ENCODE measurements at regions not wholly inside any gene's neighbourhood (a gene's known extent, or its start where the extent isn't known, plus 50 kb on each side); places are given as distances from the start of the nearest gene placed in this dataset.

DNA sequence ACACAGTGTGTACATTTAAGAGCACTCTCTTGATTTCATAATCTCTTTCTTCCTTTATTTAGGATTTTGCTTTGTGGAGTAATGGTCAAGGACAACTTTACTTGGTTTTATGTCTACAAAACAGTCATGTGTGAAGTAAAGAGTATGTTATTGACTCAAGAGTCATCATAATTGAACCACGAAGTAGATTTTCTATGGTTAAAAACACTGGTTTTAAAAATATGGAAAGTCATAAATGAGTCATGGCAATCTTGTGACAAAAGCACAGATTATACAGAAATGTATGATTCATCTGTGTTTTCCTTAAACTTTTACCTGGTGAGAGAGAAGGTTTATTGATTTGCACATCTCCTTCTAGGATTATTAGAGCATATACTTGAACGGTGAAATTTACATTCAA, 969.7 kb downstream of the GATA3 start:
- TF ChIP-seq, protein P1, sequence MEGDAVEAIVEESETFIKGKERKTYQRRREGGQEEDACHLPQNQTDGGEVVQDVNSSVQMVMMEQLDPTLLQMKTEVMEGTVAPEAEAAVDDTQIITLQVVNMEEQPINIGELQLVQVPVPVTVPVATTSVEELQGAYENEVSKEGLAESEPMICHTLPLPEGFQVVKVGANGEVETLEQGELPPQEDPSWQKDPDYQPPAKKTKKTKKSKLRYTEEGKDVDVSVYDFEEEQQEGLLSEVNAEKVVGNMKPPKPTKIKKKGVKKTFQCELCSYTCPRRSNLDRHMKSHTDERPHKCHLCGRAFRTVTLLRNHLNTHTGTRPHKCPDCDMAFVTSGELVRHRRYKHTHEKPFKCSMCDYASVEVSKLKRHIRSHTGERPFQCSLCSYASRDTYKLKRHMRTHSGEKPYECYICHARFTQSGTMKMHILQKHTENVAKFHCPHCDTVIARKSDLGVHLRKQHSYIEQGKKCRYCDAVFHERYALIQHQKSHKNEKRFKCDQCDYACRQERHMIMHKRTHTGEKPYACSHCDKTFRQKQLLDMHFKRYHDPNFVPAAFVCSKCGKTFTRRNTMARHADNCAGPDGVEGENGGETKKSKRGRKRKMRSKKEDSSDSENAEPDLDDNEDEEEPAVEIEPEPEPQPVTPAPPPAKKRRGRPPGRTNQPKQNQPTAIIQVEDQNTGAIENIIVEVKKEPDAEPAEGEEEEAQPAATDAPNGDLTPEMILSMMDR (IDR thresholded peaks at IDR 0.05): no peak
- no peak for TF ChIP-seq EZH2phosphoT487 (IDR thresholded peaks at IDR 0.05)

Measured in neural progenitor cell (in vitro differentiated cells).